Tibial artery (tissue), 4 donors: ENCODE measurements at regions not wholly inside any gene's neighbourhood (a gene's known extent, or its start where the extent isn't known, plus 50 kb on each side); places are given as distances from the start of the nearest gene placed in this dataset.

ENCODE experiments used
- DNase-seq, 2 donors: peaks; one replicate each; pipeline ENCODE4 v3.0.0-alpha.2; 2019
- H3K27ac ChIP-seq, 2 donors: fragments of 200-600 bp; sonication (generic) in 1 of 2; 1 replicate in 1 of 2; 2 replicates in 1 of 2; pipeline ENCODE4 v1.5.1; 2018 to 2019; ENCODE audit warnings: mild to moderate bottlenecking in 1 of 2
- H3K27me3 ChIP-seq, 2 donors: fragments of 200-600 bp; sonication (generic) in 1 of 2; one replicate each; pipeline versions ENCODE4 v1.5.1 to v1.6.0; 2016 to 2019
- H3K36me3 ChIP-seq, 3 donors: fragments of 200-600 bp; sonication (generic) in 2 of 3; one replicate each; pipeline ENCODE4 v1.5.1; 2016 to 2019; ENCODE audit warnings: mild to moderate bottlenecking in 2 of 3
- H3K4me1 ChIP-seq, 4 donors: fragments of 200-600 bp; sonication (generic) in 2 of 4; 1 replicate in 3 of 4; 2 replicates in 1 of 4; pipeline ENCODE4 v1.5.1; 2016 to 2019
- H3K4me3 ChIP-seq, 2 donors: fragments of 200-600 bp; sonication (generic) in 1 of 2; 1 replicate in 1 of 2; 2 replicates in 1 of 2; pipeline ENCODE4 v1.5.1; 2018 to 2019; ENCODE audit warnings: mild to moderate bottlenecking in 2 of 2
- H3K9me3 ChIP-seq, 3 donors: fragments of 200-600 bp; sonication (generic) in 1 of 3; one replicate each; pipeline ENCODE4 v1.5.1; 2016 to 2019
- CTCF ChIP-seq, 2 experiments: fragments of 200-600 bp in 1 of 2; fragments of 450-650 bp in 1 of 2; IDR thresholded peaks; one replicate each; pipeline ENCODE4 v1.5.1; 2017 to 2019; ENCODE audit warnings: antibody characterized with exemption in 2 of 2, mild to moderate bottlenecking in 1 of 2, moderate library complexity in 1 of 2
- intact Hi-C: fragments of 100-400 bp; cut with DNase I; formaldehyde crosslinking; loops from one replicate; pipeline ENCODE4 v1.15.0; 2023; ENCODE audit warnings: low total_unique reads

DNA sequence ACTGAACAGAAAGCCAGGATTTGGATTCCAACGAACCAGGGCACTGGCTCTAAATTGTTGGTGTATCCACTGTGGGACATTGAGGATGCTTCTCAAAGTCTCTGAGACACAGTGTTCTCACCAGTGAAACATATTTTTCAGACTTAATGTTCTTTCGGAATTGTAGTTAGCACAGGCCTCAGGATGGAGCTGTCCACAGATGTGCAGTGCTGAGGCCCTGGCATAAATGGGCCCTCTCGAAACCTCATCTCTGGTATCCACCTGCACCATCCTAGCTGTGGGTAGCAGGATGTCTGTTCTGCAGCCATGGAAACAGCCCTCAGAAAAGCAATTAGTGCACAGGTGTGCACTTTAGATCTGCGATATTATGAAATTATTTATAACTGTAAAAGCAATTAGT, 656.8 kb downstream of the TBC1D22A start:
- Histone ChIP-seq H3K4me3 (no peak overlapping the region), H3K27ac (no peak overlapping the region), H3K27me3 (peaks cover 0 to 12% of the 10 kb centered on the region in 2 donors), H3K36me3 (no peaks in the 10 kb centered on the region), H3K9me3 (no peaks in the 10 kb centered on the region), H3K4me1 (no peaks in the 10 kb centered on the region)
- no peak for TF ChIP-seq CTCF (IDR thresholded peaks at IDR 0.05)
- no peak for DNase-seq
- intact Hi-C loops: no loop called here

DNA sequence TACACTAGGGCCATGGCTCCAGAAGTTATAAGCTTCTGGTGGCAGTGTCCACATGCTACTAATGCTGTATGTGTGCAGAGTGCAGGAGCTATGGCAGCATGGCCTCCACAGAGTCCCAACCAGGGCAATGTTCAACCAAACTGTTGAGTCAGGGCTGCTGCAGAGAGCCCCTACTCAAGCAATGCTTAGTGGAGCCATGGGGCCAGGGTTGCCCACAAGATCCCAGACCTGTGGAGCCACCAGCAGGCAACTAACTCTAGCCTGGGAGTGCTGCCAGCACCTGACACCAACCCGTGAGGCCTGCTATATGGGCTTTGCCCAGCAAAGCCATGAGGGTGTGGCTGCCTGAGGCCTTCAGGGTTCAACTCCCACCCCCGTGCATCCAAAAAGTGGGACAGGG, 655.2 kb downstream of the TBC1D22A start:
- Histone ChIP-seq H3K4me3 (no peak overlapping the region), H3K9me3 (no peaks in the 10 kb centered on the region), H3K27me3 (peaks cover 0 to 8% of the 10 kb centered on the region in 2 donors), H3K27ac (no peak overlapping the region), H3K36me3 (no peaks in the 10 kb centered on the region), H3K4me1 (no peaks in the 10 kb centered on the region)
- no peak for TF ChIP-seq CTCF (IDR thresholded peaks at IDR 0.05)
- intact Hi-C loops: no loop called here
- no peak for DNase-seq

- no peak for DNase-seq
- Histone ChIP-seq H3K36me3 (no peaks in the 10 kb centered on the region), H3K27ac (no peak overlapping the region), H3K9me3 (no peaks in the 10 kb centered on the region), H3K4me1 (no peaks in the 10 kb centered on the region), H3K27me3 (peaks cover 0 to 28% of the 10 kb centered on the region in 2 donors), H3K4me3 (no peak overlapping the region)
- intact Hi-C loops: no loop called here
- no peak for TF ChIP-seq CTCF (IDR thresholded peaks at IDR 0.05)
These were observed 648.6 kb downstream of the TBC1D22A start for GRCh38 chr22:47411006-47411405.

GRCh38 chr22:47409539-47410275, 647.3 kb downstream of the TBC1D22A start:
- Histone ChIP-seq H3K4me3 (no peak overlapping the region), H3K9me3 (no peaks in the 10 kb centered on the region), H3K27me3 (peaks cover 0 to 28% of the 10 kb centered on the region in 2 donors), H3K4me1 (no peaks in the 10 kb centered on the region), H3K27ac (no peak overlapping the region), H3K36me3 (no peaks in the 10 kb centered on the region)
- no peak for TF ChIP-seq CTCF (IDR thresholded peaks at IDR 0.05)
- intact Hi-C loops: no loop called here
- no peak for DNase-seq

- Histone ChIP-seq H3K4me1 (no peaks in the 10 kb centered on the region), H3K4me3 (no peak overlapping the region), H3K27ac (no peak overlapping the region), H3K27me3 (peaks cover 0 to 28% of the 10 kb centered on the region in 2 donors), H3K9me3 (no peaks in the 10 kb centered on the region), H3K36me3 (no peaks in the 10 kb centered on the region)
- TF ChIP-seq CTCF (IDR thresholded peaks at IDR 0.05): no peak
- DNase-seq: peak in 1 of 2 donors; percentile 32
- intact Hi-C loops: no loop called here
These were observed 646.0 kb downstream of the TBC1D22A start for GRCh38 chr22:47408409-47408808.
